ENCODE measurements at regions not wholly inside any gene's neighbourhood (a gene's known extent, or its start where the extent isn't known, plus 50 kb on each side); places are given as distances from the start of the nearest gene placed in this dataset.

DNA sequence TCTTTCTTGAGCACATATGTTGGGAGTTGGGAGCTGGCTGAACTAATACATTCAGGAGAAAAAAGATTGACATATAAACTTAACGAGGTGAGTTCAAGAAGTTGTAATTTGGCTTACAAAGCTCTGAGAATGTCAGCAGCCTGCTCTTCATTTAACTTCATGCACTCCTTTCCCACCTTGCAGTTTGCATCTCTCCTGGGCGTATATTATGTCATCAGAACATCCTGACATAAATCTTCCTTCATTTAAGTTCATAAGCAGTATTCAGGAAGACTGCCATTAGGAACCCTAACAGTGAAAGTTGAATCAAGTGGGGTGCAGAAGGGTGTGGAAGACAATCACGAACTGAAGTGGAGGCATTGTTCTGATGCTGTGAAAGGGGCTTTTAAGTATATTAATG, 288.1 kb downstream of the ARPP21 start:
- ATAC-seq: no peak

DNA sequence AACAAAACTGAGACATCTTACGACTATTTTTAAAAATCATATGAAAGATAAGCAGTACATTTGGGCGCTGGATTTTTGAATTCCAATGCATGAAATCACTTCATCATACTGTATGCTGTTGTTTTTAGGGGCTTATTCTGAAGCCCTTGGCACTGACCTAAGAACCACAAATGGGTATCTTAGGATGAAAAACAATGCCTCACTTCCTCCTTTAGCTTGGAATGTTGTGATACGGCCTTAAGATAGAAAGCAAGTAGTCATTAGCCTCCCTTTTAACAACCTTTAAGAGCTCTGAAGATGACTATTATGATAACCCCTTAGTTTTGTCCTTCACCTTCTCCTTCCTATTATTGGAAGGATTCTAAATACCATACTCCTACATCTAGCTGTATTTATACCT, 289.8 kb downstream of the ARPP21 start:
- Mint-ChIP-seq H3K36me3 (ENCODE audit: insufficient read depth) (no peaks in the 10 kb centered on the region), H3K9me3 (no peaks in the 10 kb centered on the region), H3K4me3 (no peak overlapping the region), H3K27me3 (ENCODE audit: low read depth) (no peaks in the 10 kb centered on the region), H3K4me1 (ENCODE audit: low read depth) (no peaks in the 10 kb centered on the region)
- ATAC-seq (no peak), DNase-seq (no peak)

More for the DNA sequence above, 288.1 kb downstream of the ARPP21 start:
- Mint-ChIP-seq H3K9me3 (no peaks in the 10 kb centered on the region), H3K27me3 (ENCODE audit: low read depth) (no peaks in the 10 kb centered on the region), H3K4me1 (ENCODE audit: low read depth) (no peaks in the 10 kb centered on the region), H3K36me3 (ENCODE audit: insufficient read depth) (no peaks in the 10 kb centered on the region), H3K4me3 (no peak overlapping the region)
- no peak for DNase-seq

DNA sequence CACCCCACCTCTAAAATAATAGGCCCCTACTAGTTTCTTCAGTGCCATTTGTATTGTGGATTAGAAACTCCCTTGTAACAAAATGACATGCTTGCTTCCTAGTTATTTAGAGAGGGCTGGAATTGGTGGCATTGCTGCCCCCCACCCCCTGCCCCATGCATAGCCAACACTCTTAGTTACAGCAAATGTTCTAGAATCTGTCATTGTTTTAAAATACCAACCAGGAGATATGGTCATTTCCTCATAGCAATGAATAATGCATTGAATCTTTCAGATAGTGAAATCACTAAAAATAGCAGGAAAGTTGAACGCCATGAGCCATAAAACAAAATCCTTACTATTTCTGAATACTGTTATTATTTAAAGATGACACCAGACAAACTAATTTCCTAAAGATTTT, 292.5 kb downstream of the ARPP21 start:
- Mint-ChIP-seq H3K9me3 (no peaks in the 10 kb centered on the region), H3K4me3 (no peak overlapping the region), H3K27me3 (ENCODE audit: low read depth) (no peaks in the 10 kb centered on the region), H3K4me1 (ENCODE audit: low read depth) (no peaks in the 10 kb centered on the region), H3K36me3 (ENCODE audit: insufficient read depth) (no peaks in the 10 kb centered on the region)
- ATAC-seq (no peak), DNase-seq (no peak)

DNA sequence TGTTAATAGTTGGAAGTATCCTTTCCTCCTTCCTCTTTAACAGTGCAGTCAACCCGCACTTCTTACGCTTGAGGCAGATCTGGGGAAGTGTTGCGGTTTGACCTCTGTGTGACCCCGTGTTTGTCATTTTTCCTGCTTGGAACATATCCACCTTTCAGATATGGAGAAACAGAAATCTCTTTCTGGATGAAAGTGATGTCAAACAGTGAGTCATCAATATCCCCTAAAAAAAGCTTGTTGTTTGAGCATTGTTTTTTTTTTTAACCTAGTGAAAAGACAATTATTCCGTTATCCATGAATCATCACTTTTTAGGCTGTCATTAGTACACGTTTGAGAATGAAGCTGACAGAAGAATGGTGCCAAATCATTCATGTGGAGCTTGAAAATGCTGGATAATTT, 293.7 kb downstream of the ARPP21 start:
- no peak for ATAC-seq
- Mint-ChIP-seq H3K27me3 (ENCODE audit: low read depth) (no peaks in the 10 kb centered on the region), H3K4me1 (ENCODE audit: low read depth) (no peaks in the 10 kb centered on the region), H3K9me3 (no peaks in the 10 kb centered on the region), H3K36me3 (ENCODE audit: insufficient read depth) (no peaks in the 10 kb centered on the region), H3K4me3 (no peak overlapping the region)
- no peak for DNase-seq

- Mint-ChIP-seq H3K9me3 (no peaks in the 10 kb centered on the region), H3K4me1 (ENCODE audit: low read depth) (no peaks in the 10 kb centered on the region), H3K27me3 (ENCODE audit: low read depth) (no peaks in the 10 kb centered on the region), H3K36me3 (ENCODE audit: insufficient read depth) (no peaks in the 10 kb centered on the region), H3K4me3 (no peak overlapping the region)
- DNase-seq (no peak), ATAC-seq (no peak)
Measured at GRCh38 chr3:35936571-35936970, 297.2 kb downstream of the ARPP21 start.

DNA sequence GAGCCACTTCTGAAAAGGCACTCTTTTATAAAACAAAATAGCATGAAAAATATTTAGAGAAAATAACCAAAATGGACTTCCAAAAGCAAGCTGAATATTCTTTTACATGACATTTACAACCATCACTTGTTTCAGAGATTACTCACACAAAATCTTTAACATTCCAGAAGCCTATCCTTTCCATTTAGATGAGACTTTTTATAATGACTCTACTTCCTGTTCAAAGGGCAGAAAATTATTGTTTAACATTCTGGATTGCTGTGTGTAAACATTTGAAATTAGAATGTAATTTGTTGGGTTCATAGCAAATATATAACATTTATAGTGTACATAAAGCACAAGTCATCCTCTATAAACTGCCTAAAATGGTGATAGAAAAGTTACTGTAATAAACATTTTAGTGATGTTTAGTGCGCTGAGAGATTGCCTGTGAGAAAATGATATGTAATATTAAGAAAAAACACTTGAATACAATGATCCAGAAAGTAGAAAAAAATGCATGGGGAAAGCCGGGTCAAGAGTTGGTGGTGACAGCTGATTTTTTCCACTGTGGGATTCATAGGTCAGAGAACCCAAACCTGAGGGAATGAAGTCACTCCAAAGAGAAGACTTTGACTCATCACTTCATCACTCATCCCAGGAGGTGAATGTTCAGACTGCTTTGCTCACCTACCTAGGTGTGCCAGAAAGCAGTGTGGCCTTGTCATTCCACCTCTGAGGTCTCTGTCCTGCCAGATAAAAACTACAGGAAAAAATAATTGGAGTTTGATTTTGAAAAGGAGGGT, 305.8 kb downstream of the ARPP21 start:
- Mint-ChIP-seq H3K36me3 (ENCODE audit: insufficient read depth) (no peaks in the 10 kb centered on the region), H3K9me3 (no peaks in the 10 kb centered on the region), H3K4me3 (no peak overlapping the region), H3K27me3 (ENCODE audit: low read depth) (no peaks in the 10 kb centered on the region), H3K4me1 (ENCODE audit: low read depth) (no peaks in the 10 kb centered on the region)
- ATAC-seq (no peak), DNase-seq (no peak)

DNA sequence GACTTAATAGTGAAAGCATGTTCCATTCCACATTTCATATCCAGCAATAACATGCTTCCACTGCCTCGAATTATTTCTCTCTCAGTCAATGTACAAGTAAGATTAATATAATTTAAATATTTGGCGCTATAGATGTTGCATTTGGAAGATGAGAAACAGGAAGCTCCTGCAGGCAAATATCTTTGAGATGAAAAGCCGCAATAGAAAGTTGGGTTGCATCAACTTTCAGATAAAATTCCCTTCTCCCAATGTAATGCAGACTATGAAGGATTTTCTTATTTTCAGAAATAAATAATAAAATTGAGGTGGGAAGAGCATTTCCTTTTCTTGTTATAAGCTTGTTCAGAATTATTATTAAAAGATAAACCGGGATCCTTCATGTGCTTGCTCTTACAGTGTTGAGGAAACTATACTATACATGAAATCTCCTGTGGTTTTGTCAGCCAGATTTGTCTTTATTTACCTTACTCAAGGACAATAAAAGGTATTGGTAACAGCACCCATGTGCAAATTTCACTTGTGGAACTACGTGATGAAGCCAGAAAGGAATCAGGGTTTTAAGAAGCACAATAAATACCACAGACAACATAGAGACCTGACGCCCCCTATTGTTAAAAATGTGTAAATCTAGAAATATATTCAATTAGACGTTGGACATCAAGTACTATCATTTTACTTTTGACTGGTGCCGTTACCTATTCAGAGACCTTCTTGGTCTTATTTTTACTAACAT, 307.0 kb downstream of the ARPP21 start:
- Mint-ChIP-seq H3K36me3 (ENCODE audit: insufficient read depth) (no peaks in the 10 kb centered on the region), H3K27me3 (ENCODE audit: low read depth) (no peaks in the 10 kb centered on the region)

DNA sequence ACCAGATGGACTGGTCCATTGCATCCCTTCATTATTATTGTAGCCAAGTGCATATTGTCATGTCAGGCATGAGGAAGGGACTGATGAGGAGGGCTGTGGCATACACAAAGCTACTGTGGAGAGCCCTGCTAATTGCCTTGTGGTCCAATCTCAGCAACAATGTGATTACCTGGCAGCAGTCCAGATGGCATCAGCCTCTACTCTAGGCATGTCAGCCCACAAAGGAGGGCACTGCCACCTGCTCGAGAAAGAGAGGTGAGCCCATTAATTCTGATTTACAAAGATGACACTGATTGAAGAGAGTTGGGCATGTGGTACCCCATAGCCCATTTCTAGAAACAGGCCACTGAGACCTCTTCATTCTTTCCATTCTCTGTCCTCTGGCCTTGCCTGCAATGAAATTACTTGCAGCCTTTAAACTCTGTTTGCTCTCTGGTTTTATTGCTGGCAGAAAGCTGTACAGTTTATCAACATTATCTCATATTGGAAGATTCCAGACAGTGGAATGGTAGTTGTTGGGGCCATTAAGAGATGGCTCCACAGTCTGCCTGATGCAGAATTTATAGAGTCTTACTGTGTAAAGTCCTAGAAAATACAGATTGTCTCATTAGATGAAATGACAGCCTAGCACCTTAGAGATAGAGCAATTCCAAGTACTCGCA, 307.7 kb downstream of the ARPP21 start:
- DNase-seq (no peak), ATAC-seq (no peak)
- Mint-ChIP-seq H3K36me3 (ENCODE audit: insufficient read depth) (no peaks in the 10 kb centered on the region), H3K4me1 (ENCODE audit: low read depth) (no peaks in the 10 kb centered on the region), H3K9me3 (no peaks in the 10 kb centered on the region), H3K4me3 (no peak overlapping the region), H3K27me3 (ENCODE audit: low read depth) (no peaks in the 10 kb centered on the region)

More for the DNA sequence above, 307.0 kb downstream of the ARPP21 start:
- no peaks in the 10 kb centered on the region for H3K9me3 Mint-ChIP-seq
- ATAC-seq: no peak
- no peak overlapping the region for H3K4me3 Mint-ChIP-seq
- H3K4me1 Mint-ChIP-seq (ENCODE audit: low read depth): no peaks in the 10 kb centered on the region
- no peak for DNase-seq

DNA sequence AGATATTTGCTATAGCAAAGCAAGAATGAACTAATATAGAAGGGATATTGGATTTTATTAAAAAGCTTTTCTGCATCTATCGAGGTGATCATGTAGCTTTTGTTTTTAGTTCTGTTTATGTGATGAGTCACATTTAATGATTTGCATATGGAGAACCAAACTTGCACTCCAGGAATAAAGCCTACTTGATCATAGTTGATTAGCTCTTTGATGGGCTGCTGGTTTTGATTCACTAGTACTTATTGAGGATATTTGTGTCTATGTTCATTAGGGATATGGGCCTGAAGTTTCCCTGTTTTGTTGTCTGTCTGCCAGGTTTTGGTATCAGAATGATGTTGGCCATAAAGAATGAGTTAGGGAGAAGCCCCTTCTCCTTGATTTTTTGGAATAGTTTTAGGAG, 310.7 kb downstream of the ARPP21 start:
- H3K4me1 Mint-ChIP-seq (ENCODE audit: low read depth): no peaks in the 10 kb centered on the region
- no peaks in the 10 kb centered on the region for H3K36me3 Mint-ChIP-seq (ENCODE audit: insufficient read depth)
- DNase-seq (no peak), ATAC-seq (no peak)
- no peaks in the 10 kb centered on the region for H3K9me3 Mint-ChIP-seq
- H3K4me3 Mint-ChIP-seq: no peak overlapping the region
- no peaks in the 10 kb centered on the region for H3K27me3 Mint-ChIP-seq (ENCODE audit: low read depth)

GRCh38 chr3:35954413-35954812, 315.1 kb downstream of the ARPP21 start:
- Mint-ChIP-seq H3K9me3 (no peaks in the 10 kb centered on the region), H3K27me3 (ENCODE audit: low read depth) (no peaks in the 10 kb centered on the region), H3K4me3 (no peak overlapping the region), H3K4me1 (ENCODE audit: low read depth) (no peaks in the 10 kb centered on the region), H3K36me3 (ENCODE audit: insufficient read depth) (no peaks in the 10 kb centered on the region)
- ATAC-seq (no peak), DNase-seq (no peak)

GRCh38 chr3:35965908-35966307, 326.6 kb downstream of the ARPP21 start:
- ATAC-seq: no peak
- no peaks in the 10 kb centered on the region for H3K27me3 Mint-ChIP-seq (ENCODE audit: low read depth)
- H3K4me1 Mint-ChIP-seq (ENCODE audit: low read depth): peaks cover 2% of the 10 kb centered on the region
- no peaks in the 10 kb centered on the region for H3K9me3 Mint-ChIP-seq
- no peak overlapping the region for H3K4me3 Mint-ChIP-seq
- no peaks in the 10 kb centered on the region for H3K36me3 Mint-ChIP-seq (ENCODE audit: insufficient read depth)
- DNase-seq: no peak

DNA sequence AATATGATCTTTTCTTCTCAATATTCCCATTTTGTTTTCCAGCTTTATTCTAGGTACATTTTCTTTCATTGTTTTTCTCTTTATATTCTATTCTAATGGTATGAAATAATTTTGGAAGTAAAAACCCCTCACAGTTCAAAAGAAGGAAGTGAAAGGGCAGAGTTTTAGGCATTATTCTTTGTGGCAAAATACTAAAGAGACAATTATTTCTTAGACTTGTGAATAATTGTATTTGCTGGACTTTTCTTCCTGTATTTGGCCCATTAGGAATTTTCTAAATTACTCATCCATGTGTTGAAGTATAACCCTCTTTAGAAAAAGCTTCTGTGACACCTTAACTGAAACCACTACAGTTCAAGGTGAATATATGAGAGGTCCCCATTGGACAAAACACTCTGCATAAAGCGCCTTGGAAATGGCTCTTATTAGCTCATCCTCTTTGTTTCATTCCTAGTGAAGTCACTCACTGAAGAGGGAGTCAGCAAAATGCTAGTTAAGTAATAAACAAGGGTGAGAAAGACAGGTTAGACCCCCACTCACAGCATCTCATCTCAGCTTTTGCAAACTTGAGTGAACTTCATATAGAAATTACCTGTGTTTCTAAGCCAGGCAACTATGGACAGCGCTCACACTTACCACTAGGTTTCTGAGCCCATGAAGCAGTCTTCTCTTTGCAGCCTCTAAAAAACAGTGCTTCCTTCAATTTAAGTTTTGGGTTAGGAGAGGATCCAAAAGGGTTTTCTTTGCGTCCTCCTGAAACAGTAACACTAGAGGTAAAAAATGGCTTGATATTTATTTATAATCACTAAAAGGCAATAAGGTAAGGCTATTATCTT, 327.5 kb downstream of the ARPP21 start:
- H3K9me3 Mint-ChIP-seq: no peaks in the 10 kb centered on the region
- no peaks in the 10 kb centered on the region for H3K27me3 Mint-ChIP-seq (ENCODE audit: low read depth)
- H3K4me3 Mint-ChIP-seq: no peak overlapping the region
- DNase-seq: no peak
- no peak for ATAC-seq
- peaks cover 2% of the 10 kb centered on the region for H3K4me1 Mint-ChIP-seq (ENCODE audit: low read depth)
- no peaks in the 10 kb centered on the region for H3K36me3 Mint-ChIP-seq (ENCODE audit: insufficient read depth)

- H3K4me1 Mint-ChIP-seq (ENCODE audit: low read depth): peaks cover 2% of the 10 kb centered on the region
- H3K4me3 Mint-ChIP-seq: no peak overlapping the region
Measured at GRCh38 chr3:35968043-35968622, 328.8 kb downstream of the ARPP21 start.

DNA sequence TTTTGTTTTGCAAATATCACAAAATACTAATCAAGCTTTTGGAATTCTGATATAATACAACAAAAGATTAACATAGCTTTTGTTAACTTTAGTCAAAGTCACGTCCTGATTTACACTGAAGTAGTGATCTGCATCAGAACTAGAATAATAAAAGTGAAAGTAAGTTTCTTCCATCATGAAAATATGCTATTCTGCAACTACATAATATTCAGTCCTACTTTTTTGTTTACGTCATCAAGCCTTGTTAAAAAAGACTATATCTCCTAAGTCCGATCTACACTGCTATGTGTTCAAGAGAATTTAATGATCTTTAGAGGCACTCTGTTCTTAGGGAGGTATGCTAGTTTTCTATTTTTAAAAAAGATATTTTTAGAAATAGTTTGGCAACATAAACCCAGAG, 330.1 kb downstream of the ARPP21 start:
- peaks cover 2% of the 10 kb centered on the region for H3K4me1 Mint-ChIP-seq (ENCODE audit: low read depth)
- no peaks in the 10 kb centered on the region for H3K9me3 Mint-ChIP-seq
- H3K36me3 Mint-ChIP-seq (ENCODE audit: insufficient read depth): no peaks in the 10 kb centered on the region
- ATAC-seq (no peak), DNase-seq (no peak)
- no peaks in the 10 kb centered on the region for H3K27me3 Mint-ChIP-seq (ENCODE audit: low read depth)
- H3K4me3 Mint-ChIP-seq: no peak overlapping the region

More at GRCh38 chr3:35968043-35968622, 328.8 kb downstream of the ARPP21 start:
- ATAC-seq (no peak), DNase-seq (no peak)
- no peaks in the 10 kb centered on the region for H3K27me3 Mint-ChIP-seq (ENCODE audit: low read depth)
- no peaks in the 10 kb centered on the region for H3K36me3 Mint-ChIP-seq (ENCODE audit: insufficient read depth)
- H3K9me3 Mint-ChIP-seq: no peaks in the 10 kb centered on the region
